ENCODE measurements at regions not wholly inside any gene's neighbourhood (a gene's known extent, or its start where the extent isn't known, plus 50 kb on each side); places are given as distances from the start of the nearest gene placed in this dataset.
"Not testable (repeated sequence)": the region's sequence is repeated elsewhere in the genome, so short reads cannot be mapped to it uniquely, and the experiment has no call there.

DNA sequence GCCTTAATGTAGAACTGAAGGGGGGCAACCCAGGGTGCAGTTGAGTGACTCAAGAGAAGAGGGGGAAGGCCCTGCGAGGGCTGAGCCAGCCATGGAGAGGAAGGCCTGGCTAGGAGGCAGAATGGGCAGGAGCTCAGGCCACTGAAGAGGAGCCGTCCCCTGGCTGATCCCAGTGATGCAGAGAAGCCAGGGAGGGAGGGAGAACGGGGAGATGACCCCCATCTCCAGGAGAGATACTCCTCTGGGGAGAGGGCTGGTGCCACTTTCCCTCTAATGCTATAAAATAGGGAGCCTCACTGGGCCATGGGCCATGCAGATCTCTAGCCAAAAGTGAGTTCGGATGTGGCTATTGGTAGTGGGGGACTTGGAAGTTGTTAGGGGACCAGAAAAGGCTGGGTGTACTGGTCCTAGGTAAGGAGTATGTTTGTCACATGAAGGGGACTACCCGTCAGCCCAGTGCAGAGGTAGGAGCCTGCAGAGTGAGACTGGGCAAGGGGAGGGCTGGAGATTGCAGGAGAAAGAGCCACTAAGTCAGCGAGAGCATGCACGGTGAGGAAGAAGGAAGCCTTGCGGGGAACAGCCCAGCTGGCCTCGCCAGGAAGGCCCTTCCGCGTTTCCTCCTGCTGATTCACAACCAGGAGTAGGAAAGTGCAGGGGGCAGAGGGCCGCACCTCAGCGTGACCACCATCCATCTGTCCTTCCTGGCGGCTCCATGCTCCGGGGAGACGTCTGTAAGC, 347.6 kb downstream of the TCERG1L start:
- no peak for DNase-seq

DNA sequence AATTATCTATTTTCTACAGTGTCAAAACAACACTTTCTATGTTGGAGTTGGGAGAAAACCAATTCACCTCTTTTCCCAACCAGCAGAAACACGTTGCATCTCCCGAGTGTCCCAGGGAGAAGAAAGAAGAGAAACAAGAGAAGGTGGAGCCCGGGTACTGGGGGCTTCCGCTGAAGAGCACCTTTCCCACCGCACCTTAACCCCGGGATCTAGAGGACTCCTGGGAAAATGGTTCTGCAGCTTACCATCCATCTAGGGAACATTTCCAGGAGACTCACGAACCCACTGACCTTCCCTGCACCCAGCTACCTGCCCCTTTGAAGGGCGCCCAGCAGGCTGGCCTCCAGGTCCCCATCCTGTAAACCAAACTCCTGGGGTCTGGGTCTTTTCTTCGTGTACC, 346.8 kb downstream of the TCERG1L start:
- no peak for DNase-seq

DNA sequence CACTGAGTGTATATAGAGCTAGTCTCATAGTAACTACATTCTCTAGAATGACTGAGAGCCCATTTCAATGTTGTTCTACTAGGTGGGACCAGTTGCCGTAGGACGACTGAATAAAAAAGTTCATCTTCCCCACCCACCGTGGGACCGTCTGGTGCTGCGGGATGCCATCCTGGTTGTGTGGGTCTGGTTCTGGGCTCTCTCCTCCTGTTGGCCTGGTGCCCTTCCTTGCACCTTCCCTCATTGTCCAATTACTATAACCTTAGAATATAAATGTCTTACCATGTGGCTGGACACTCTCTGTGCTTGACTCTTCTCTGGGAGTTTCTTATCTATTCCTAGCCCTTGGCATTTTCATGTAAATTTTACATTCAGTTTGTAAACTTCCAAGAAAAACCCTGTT, 344.4 kb downstream of the TCERG1L start:
- no peak for DNase-seq

DNA sequence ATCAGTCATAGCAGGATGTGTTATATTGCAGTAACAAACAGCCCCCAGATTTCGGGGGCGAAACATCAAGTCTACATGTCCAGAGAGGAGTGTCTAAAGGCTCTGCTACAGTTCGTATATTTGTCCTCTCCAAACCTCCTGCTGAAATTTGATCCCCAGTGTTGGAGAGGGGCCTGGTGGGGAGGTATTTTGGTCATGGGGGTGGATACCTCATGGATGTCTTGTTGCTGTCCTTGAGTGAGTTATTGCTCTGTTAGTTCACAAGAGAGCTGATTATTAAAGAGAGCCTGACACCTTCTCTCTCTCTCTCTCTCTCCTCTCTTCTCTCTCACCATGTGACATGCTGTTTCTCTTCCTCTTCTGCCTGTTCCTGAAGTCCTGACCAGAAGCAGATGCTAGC, 343.7 kb downstream of the TCERG1L start:
- no peak for DNase-seq

DNA sequence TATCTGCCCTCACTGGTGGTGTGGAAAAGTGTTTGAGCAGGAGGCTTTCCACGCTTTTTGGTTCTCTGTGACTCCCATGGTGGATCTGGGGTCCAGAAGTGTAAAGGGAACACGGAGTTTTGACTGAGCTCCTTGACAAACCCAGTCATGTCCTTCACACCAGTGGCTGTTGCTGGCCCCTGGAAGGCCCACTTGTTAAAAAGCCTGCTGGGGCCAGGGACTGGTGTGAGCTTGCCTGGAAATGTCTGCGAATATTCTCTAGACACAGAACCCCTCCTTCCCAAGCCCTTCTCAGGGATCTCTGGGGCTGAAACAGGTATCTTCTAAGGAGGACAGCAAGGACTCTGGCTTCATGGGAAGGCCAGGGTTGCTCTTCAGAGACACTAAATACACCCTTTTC, 343.0 kb downstream of the TCERG1L start:
- no peak for DNase-seq

DNA sequence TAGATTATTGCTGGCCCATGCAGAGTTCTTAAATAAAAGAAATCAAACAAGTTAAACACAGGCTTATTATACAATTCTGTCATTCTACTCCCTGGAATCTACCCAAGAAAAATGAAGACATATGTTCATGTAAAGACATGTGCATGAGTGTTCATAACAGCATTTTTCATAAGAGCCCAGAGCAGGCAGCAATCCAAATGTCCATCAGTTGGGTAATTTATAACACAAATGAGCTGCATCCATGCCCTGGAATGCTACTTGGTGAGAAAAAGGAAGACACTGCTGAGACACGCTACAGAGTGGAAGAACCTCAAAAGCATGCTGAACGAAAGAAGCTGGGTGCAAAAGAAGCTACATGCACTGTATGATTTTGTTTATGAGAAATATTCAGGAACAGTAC, 342.6 kb downstream of the TCERG1L start:
- no peak for DNase-seq

DNA sequence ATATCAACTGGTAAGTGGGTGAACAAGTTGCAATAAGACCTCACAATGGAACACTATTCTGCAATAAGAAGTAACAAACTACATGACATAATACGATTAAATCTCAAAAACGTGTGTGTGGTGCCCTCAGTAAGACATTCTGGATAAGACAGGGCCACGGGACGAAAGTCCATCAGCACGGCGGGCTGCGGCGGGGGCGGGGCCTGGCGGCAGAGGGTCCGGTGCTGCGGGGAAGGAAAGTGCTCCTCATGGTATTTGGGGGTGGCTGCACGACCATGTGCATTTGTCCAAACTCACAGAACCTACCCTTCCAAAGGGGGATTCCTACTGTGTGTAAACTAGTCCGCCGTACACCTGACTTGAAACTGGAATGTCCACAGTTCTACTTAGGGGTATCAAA, 341.8 kb downstream of the TCERG1L start:
- no peak for DNase-seq

DNA sequence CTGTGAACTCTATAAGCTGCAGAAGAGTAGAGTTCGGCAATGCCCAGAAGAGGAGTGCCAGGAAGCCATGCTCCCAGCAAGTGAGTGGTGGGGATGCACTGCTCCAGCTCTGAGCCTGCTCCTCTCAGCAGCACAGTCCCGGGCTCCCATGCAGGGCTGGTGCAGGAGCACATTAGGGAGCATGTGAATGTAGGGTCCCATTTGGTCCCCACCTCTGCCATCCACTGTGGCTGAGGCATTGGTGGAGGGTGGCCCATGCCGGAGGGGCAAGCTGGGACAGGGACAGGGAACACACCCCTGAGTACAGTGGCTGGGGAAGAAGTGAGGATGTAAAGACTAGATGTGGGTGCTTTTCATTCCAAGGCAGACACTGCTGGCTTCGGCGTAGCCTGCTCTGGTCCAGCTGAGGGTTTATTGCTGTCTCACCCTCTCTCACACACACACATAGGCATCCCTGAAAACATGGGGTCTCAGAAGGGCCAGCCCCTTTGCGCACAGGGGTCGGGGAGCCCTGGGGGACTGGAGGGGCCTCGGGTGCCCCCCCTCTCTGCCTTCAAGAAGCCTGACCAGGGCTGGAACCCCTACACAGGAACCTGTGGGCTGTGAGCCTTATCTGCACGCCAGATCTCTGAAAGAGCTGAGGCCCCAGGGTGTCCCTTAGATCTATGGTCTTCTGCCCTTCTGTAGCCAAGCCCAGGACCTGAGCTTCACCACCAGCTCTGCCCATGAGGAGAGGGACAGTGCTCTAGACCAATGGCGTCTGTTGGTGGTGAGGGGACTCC, 341.0 kb downstream of the TCERG1L start:
- DNase-seq = no peak

DNA sequence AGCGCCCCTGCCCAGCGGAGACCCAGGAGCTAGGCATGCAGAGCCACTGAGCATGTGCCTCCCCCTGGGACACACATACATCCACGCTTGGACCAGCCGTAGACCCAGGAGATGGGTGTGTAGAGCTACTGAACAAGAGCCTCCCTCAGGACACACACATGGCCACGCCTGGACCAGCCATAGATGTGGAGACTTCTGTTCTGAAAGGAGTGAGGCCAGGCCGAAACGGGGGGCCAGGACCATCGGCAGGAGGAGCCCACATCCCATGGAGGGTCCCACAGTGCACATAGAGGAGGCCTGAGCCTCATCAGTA, 340.4 kb downstream of the TCERG1L start:
- no peak for DNase-seq

DNA sequence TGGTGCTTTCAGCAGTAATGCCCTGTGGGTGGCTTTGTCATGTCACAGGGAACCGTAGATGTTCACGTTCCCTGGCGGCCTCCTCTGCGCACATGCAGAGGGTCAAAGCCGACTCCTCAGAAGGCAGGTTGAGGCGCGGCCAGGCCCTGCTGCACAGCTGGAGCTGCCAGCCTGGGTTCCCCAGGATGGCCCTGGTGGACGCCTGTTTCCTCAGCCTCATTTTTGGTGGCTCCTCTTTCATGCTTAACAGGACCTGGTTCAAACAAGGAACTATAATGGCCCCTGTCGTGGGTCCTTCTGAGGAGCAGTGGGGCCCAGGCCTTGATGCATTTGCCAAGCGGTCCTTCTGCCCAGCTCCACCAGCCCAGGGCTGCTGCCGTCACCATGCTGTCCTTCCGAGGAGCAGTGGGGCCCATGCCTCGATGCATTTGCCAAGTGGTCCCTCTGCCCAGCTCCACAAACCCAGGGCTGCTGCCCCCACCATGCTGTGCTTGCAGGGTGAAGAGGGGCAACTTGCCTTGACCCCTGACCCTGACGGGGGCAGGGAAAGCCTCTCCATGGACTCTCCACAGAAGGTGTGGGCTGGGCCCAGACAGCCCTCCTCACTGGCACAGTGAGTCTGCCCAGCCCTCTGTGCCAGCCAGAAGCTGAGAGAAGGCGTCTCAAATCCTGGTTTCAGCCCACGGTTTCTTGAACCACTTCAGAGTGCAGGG, 338.2 kb downstream of the TCERG1L start:
- no peak for DNase-seq

DNA sequence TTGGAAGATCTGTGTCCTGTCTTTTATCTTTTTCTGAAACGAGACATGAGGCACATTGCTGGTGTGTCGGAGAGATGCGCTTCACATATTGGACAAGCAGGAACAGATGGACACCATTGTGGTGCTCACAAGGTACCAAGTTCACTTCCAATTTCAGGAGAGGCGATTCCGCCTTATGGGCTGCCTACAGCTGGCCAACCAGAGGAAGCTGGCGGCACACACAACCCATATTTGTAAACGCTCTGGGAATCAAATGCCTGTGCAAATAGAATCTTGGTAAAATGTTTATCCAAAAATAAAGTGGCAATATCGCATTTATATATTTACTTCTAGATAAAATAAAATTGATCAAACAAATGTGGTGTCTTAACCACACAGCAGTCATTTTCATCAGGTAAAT, 337.4 kb downstream of the TCERG1L start:
- no peak for DNase-seq

DNA sequence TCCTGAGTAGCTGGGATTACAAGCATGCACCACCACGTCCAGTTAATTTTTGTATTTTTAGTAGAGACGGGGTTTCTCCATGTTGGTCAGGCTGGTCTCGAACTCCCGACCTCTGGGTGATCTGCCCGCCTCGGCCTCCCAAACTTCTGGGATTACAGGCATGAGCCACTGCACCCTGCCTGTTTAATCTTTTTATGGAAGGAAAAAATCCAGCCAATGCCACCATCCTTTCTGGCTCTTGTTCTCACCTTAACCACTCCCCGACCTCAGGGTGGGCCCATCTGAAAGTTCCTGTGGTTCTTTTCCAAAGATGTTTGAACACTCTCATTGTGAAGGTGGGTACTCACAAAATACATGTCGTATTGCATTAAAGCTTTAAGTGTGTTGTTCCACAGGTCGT, 336.2 kb downstream of the TCERG1L start:
- not testable (repeated sequence) for DNase-seq

DNA sequence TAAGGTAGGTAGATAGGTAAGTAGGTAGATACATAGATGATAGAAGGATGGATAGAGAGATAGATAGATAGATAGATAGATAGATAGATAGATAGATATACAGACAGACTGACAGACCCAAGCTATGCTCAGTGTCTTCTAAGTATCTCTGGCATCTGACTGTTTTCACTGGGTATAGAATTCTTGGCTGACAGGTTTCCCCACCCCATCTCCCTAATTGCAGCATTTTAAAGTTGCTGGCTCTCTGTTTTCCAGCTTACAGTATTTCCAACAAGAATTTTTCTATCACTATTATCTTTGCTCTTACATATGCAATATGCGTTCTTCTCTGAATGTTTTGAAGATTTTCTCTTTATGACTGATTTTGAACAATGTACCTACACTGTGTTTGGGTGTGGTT, 328.7 kb downstream of the TCERG1L start:
- no peak for DNase-seq

DNA sequence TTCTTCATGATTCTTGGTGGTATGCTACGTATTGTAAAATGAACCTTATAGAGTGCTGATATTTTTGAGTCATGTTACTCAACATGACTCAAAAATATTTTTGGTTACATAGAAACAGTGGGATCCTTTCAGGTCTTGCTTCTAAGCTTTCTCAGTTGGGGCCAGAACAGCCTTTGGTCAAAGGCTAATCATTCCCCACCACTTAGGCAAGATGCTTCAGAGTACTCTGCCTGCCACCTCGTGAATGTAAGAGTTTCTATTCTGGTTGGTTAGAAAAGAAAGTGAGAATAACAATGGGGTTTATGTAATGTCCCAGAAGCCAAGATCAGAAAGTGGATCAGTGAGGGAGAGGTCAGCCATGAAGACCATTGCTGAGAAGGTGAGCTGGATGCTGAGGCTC, 327.8 kb downstream of the TCERG1L start:
- DNase-seq = no peak

DNA sequence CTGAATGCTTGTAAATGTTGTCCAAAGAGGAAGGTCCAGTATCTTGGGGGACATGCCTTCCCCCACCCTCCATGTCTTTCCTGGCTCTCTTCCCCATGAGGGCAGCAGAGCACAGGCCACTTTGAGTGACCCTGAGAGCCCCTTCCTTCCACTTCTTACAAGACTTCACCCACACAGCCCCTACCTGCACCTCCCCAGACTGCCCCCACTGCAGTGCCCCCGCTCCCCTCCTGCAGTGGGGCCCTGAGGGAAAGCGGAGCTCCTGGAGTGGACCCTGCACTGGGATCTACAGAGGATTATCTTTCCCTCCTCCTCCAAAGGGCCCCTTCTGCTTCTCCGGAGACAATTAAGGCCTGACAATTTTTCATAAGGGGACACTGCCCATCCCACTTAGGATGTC, 326.8 kb downstream of the TCERG1L start:
- DNase-seq = no peak

DNA sequence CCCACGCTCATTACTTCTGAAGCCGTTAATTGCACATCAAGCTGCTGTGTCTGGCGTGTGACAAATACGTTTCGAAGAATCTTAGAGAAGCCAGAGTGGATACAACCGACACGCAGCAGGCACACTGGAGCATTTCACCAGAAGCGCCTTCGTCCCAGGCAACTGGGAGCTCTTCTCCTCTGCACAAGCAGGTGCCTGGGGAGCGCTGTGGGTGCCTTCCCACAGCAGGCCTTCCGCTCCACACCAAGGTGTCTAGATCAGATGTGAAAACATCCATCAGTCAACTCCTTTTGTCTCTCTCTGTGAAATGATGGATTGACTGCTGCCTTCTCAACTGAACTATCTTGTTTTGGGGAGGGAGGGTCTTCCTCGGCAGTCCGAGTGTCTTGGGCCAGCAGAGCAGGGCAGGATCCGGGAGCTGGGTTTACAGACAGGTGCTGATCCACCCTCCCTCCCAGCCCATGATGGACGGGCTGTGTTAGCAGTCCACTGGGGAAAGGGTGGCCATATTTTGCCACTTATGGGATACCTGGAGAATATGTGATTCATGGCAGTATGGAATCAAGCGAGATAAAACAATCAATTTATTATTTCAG, 326.3 kb downstream of the TCERG1L start:
- no peak for DNase-seq

DNA sequence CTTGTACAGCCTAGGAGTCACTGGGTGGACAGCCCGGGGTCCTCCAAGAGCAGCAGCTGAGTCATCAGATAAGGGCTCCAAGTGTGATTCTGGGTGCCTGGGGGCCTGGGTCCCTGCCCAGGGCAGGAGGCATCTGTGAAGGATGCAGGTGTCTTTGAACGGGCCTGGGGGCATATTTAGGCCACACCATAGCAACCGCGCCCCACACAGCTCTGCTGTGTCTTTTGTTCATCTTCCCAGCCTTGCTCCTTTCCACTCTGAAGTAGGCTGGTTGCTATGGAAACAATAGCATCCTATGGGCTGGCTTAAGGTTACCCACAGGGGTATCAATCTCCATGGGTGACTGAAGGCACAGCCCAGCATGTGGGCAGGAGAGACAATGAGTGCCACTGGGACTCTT, 324.7 kb downstream of the TCERG1L start:
- no peak for DNase-seq

DNA sequence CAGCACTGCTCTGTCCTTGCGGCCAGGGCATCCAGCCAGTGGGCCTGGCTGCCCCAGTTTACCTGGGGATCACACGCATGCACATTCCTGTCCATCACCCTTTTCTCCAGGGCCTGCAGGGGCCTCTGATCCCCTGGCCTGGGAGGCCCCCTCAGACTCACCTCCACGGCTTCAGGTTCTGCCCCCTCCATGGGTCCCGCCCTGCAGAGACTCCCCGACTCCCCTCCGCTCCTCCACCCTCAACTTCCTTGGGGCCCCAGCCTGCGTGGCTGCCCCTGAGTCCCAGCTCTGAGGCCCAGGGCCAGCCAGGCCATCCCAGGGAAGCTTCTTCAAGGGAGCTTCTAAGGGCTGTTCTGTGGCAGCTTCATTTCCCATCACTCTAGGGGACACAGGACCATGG, 324.1 kb downstream of the TCERG1L start:
- no peak for DNase-seq

DNA sequence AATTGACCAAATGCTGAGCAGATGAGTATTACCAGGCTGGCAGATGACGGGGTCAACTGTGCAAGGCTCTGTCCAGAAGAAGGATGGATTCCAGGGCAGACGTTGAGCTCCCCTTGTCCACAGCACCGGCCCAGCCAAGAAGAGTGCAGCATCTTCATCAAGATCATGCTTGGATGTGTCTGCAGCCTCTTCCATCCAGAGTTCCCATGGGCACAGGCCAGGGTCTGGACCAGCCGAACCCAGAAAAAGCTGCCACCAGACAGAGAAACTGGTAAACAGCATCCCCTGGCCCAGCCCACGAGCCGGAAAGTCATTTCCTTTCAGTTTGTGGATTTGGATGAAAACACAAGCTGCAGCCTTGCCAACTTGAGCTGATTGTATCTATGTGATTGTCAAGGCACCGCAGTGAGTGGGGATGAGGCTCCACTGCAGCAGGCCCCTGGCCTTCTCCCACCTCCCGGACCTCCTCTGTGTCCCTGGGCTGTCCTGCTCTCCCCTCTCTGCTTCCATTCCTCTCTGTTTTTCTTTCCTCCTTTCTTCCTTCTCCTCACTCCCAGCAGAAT, 321.8 kb downstream of the TCERG1L start:
- DNase-seq = no peak

DNA sequence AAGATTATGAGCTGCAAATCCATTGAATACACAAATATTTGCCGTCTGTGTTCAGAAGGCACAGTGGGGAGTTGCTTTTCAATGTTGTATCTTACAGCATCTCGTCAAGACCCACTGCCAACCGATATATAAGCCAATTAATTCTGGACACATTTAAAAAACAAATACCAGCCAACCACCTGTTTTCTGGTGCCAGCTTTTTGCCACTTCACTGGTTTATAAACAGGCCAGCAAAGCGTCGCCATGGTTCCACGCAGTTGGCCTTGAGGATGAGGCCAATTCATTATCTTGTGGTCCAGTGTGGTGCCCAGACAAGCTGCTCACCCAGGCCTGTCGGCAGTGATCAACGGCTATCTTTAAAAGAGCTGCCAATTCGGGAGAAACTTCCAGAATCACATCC, 321.0 kb downstream of the TCERG1L start:
- DNase-seq = no peak

DNA sequence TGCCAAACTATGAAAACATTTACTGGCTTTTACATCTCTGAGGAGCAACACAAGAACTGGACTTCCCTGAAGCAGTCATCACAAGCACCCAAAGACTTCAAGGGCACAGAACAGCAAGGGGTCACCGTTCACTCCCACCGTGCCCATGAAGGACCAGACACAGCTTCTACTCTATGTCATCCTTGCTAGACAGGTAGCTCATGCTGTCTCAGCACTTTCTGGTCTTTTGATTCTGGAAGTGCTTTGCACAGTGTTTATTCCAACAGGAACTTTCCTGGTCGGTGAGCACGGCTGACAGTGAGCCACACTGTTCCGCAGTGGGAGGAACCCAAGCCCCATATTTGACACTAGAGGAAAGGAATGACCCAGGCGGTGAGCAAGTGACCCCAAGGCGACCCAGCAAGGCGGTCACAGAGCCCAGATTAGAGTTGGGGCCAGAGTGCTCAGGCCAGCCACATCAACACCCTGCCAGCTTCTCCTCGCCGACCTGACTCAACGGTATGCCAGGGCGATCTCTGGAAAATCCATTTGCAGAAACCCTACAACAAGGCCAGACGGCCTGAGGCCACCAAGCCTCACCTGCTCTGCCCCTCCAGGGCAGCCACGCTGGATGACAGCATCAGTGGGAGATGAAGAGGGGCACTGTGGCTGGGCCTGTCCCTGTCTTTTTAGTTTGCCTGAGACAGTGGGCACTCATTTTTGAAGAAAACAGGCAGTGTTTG, 318.6 kb downstream of the TCERG1L start:
- no peak for DNase-seq

DNA sequence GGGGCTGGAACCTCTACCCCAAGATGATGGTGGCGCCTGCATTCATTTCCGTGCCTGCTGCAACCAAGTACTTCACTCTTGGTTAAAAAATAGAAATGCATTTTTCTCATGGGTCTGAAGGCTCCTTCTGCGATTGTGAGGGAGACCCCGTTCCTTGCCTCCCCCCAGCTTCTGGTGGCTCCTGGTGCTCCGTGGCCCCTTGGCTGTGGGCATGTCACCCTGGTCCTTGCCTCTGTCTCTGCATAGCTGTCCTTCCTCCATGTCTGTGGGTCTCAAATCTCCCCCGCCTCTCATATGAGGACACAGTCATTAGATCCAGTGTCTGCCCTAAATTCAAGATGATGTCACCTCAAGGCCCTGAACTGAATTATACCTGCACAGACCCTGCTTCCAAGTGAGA, 317.9 kb downstream of the TCERG1L start:
- DNase-seq = no peak

DNA sequence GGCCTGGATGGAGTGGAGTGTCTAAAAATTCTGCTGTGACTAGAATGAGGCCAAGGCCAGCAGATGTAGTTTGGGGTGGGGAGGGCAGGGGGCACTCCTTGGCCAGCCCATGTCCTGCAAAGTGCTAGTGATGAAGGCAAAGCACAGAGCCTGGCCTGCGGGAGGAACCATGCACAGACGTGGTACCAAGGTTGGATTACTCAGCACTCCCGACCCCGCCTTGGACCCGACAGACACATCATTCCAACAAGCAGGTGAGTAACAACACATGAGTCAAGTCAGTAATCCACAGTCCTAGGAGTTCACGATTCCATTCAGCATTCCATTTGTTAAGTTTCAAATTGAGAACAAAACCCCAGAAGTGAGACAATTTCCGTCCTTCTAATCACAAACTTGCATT, 317.3 kb downstream of the TCERG1L start:
- no peak for DNase-seq

Measured in CD4-positive, alpha-beta T cell treated with Interleukin-4 for 4 hours (primary cell).